SK-N-MC (cell line): ENCODE measurements at regions not wholly inside any gene's neighbourhood (a gene's known extent, or its start where the extent isn't known, plus 50 kb on each side); places are given as distances from the start of the nearest gene placed in this dataset.

Experiments used
- FOXP2 ChIP-seq: optimal IDR thresholded peaks from 2 replicates; pipeline ENCODE3; 2011; ENCODE audit warnings: mild to moderate bottlenecking, moderate library complexity; ENCODE audit not compliant: insufficient read depth; ENCODE audit errors: extremely low read length, control extremely low read depth
- POLR2AphosphoS5 ChIP-seq: IDR thresholded peaks from 2 replicates; pipeline ENCODE4 v1.6.1; 2012; ENCODE audit warnings: mild to moderate bottlenecking, low read depth, low read length, borderline replicate concordance

- no peak for TF ChIP-seq POLR2AphosphoS5
- TF ChIP-seq FOXP2: no peak
Measured at GRCh38 chr17:77566566-77567138, 391.9 kb upstream of the TNRC6C start.
